HCT116 (cell line): ENCODE measurements at regions not wholly inside any gene's neighbourhood (a gene's known extent, or its start where the extent isn't known, plus 50 kb on each side); places are given as distances from the start of the nearest gene placed in this dataset.

Source experiments
- ATAC-seq: fragments of 200-7000 bp; cut with Tn5 transposase; 2 replicates; pipeline ENCODE4 v1.9.1; 2020; ENCODE audit warnings: mild to moderate bottlenecking, moderate library complexity
- BruUV-seq: library from RNA; stranded (reverse); fragments of 400-500 nt; replicated peaks from 2 replicates; lab custom pipeline; 2021; lab: Mats Ljungman, UMichigan
- CTCF ChIA-PET: fragments of 300-600 bp; sonication (Branson Sonifier 250); formaldehyde crosslinking; loops from one replicate; lab custom pipeline; 2021; ENCODE audit warnings: antibody characterized with exemption; lab: Charles Lee
- POLR2A ChIA-PET: fragments of 300-600, 350-600 bp; sonication (Branson Sonifier 250); formaldehyde crosslinking; loops from one replicate; lab custom pipeline; 2021; ENCODE audit warnings: antibody characterized with exemption; lab: Charles Lee
- RAD21 ChIA-PET, 2 experiments: fragments of 300-600 bp; sonication (Branson Sonifier 250); formaldehyde crosslinking; loops; one replicate each; lab custom pipeline; 2023; ENCODE audit warnings: low total read pairs in 2 of 2; ENCODE audit not compliant: uncharacterized antibody in 2 of 2, unreplicated experiment in 2 of 2, low non-redundant PET in 1 of 2; lab: Charles Lee
- DNase-seq: peaks from one replicate; pipeline ENCODE4 v3.0.0-alpha.2; 2010; ENCODE audit warnings: low read depth, low spot score
- H2AFZ ChIP-seq: fragments of 200-600 bp; shearing (Covaris generic), sonication (generic); 2 replicates; pipeline ENCODE4 v1.6.1; 2017; ENCODE audit warnings: low read depth, mixed run types, mixed read lengths, antibody characterized with exemption, low read length; ENCODE audit not compliant: poor library complexity, severe bottlenecking
- H3K27ac ChIP-seq: 2 replicates; pipeline ENCODE4 v1.5.1; 2012; ENCODE audit warnings: low read depth, low read length
- H3K27me3 ChIP-seq: fragments of 200-600 bp; sonication (generic); 2 replicates; pipeline ENCODE4 v1.6.1; 2016; ENCODE audit warnings: mixed run types, low read length, mixed read lengths; ENCODE audit not compliant: insufficient read depth
- H3K36me3 ChIP-seq, 2 experiments: fragments of 200-500 bp in 1 of 2; fragments of 200-600 bp in 1 of 2; sonication (Bioruptor generic) in 1 of 2; sonication (generic) in 1 of 2; 2 replicates each; pipeline versions ENCODE4 v1.5.1 to v1.6.1; 2014 to 2016; ENCODE audit warnings: low read length in 2 of 2, inconsistent platforms in 1 of 2, mixed read lengths in 1 of 2, mixed run types in 1 of 2; ENCODE audit not compliant: insufficient read depth in 2 of 2, control insufficient read depth in 1 of 2
- H3K4me1 ChIP-seq, 2 experiments: fragments of 200-600 bp in 1 of 2; sonication (generic) in 1 of 2; 2 replicates each; pipeline versions ENCODE4 v1.5.1 to v1.6.1; 2012 to 2017; ENCODE audit warnings: low read length in 2 of 2, inconsistent platforms in 1 of 2, mild to moderate bottlenecking in 1 of 2, mixed read lengths in 1 of 2, mixed run types in 1 of 2, moderate library complexity in 1 of 2; ENCODE audit not compliant: insufficient read depth in 2 of 2, control insufficient read depth in 1 of 2
- H3K4me2 ChIP-seq: fragments of 200-600 bp; sonication (generic); 2 replicates; pipeline ENCODE4 v1.6.1; 2017; ENCODE audit warnings: mixed run types, low read length, mixed read lengths
- H3K4me3 ChIP-seq, 2 experiments: fragments of 200-600 bp in 1 of 2; sonication (generic) in 1 of 2; replicated peaks in 1 of 2; 2 replicates each; pipeline ENCODE4 v1.5.1; 2011 to 2016; ENCODE audit warnings: low read length in 2 of 2, control low read depth in 1 of 2, low read depth in 1 of 2, mild to moderate bottlenecking in 1 of 2, mixed read lengths in 1 of 2, mixed run types in 1 of 2
- H3K79me2 ChIP-seq: fragments of 200-600 bp; sonication (generic); 2 replicates; pipeline ENCODE4 v1.6.1; 2017; ENCODE audit warnings: mild to moderate bottlenecking, mixed run types, low read length, moderate library complexity, mixed read lengths; ENCODE audit not compliant: insufficient read depth
- H3K9ac ChIP-seq: fragments of 200-600 bp; sonication (generic); 2 replicates; pipeline ENCODE4 v1.6.1; 2016; ENCODE audit warnings: low read length, mixed read lengths
- H3K9me2 ChIP-seq: fragments of 200-600 bp; sonication (generic), shearing (Covaris generic); 2 replicates; pipeline ENCODE4 v1.6.1; 2017; ENCODE audit warnings: mixed run types, mild to moderate bottlenecking, moderate library complexity; ENCODE audit not compliant: insufficient read depth
- H3K9me3 ChIP-seq, 2 experiments: fragments of 200-500 bp in 1 of 2; fragments of 200-600 bp in 1 of 2; sonication (Bioruptor generic) in 1 of 2; sonication (generic) in 1 of 2; 2 replicates each; pipeline ENCODE4 v1.6.1; 2014 to 2017; ENCODE audit warnings: low read length in 2 of 2, mixed read lengths in 2 of 2, inconsistent platforms in 1 of 2, low read depth in 1 of 2, mild to moderate bottlenecking in 1 of 2, mixed run types in 1 of 2, moderate library complexity in 1 of 2; ENCODE audit not compliant: control insufficient read depth in 1 of 2, insufficient read depth in 1 of 2
- H4K20me1 ChIP-seq: fragments of 200-600 bp; sonication (generic), shearing (Covaris generic); 2 replicates; pipeline ENCODE4 v1.6.1; 2017; ENCODE audit warnings: mixed run types, mild to moderate bottlenecking, moderate library complexity; ENCODE audit not compliant: insufficient read depth
- CEBPB ChIP-seq: IDR thresholded peaks from 2 replicates; pipeline ENCODE4 v1.6.1; 2012; ENCODE audit warnings: low read depth
- EGR1 ChIP-seq: IDR thresholded peaks from 2 replicates; pipeline ENCODE4 v1.6.1; 2012; ENCODE audit warnings: low read depth
- EZH2 ChIP-seq: fragments of 200-600 bp; sonication (generic); IDR thresholded peaks from 2 replicates; pipeline ENCODE4 v1.6.1; 2017; ENCODE audit warnings: antibody characterized with exemption, mixed run types
- EZH2phosphoT487 ChIP-seq: fragments of 200-600 bp; IDR thresholded peaks from 2 replicates; pipeline ENCODE4 v1.6.1; 2018; ENCODE audit warnings: antibody characterized with exemption, borderline replicate concordance
- FOSL1 ChIP-seq: IDR thresholded peaks from 2 replicates; pipeline ENCODE4 v1.6.1; 2012; ENCODE audit warnings: low read depth
- JUND ChIP-seq: IDR thresholded peaks from 2 replicates; pipeline ENCODE4 v1.6.1; 2012
- POLR2AphosphoS5 ChIP-seq: IDR thresholded peaks from 2 replicates; pipeline ENCODE4 v1.6.1; 2011; ENCODE audit warnings: mild to moderate bottlenecking, low read depth, low read length, moderate library complexity
- RAD21 ChIP-seq: IDR thresholded peaks from 2 replicates; pipeline ENCODE4 v1.6.1; 2012; ENCODE audit warnings: low read depth, mild to moderate bottlenecking
- SIN3A ChIP-seq: IDR thresholded peaks from 2 replicates; pipeline ENCODE4 v1.6.1; 2012; ENCODE audit warnings: low read depth
- SP1 ChIP-seq: IDR thresholded peaks from 2 replicates; pipeline ENCODE4 v1.6.1; 2012; ENCODE audit warnings: low read depth
- YY1 ChIP-seq: IDR thresholded peaks from 2 replicates; pipeline ENCODE4 v1.6.1; 2011; ENCODE audit warnings: low read length, low read depth, moderate library complexity, mild to moderate bottlenecking; ENCODE audit not compliant: insufficient replicate concordance; ENCODE audit errors: extremely low read depth
- ZFX ChIP-seq: fragments of 450-650 bp; IDR thresholded peaks from 2 replicates; pipeline ENCODE4 v1.6.1; 2017
- intact Hi-C: fragments of 100-400 bp; cut with micrococcal nuclease; formaldehyde crosslinking; loops from 2 replicates; pipeline ENCODE4 v1.10.0; 2022
- TF ChIP-seq, protein P1 (sequence below): IDR thresholded peaks from 2 replicates; pipeline ENCODE4 v1.6.1; 2012
- TF ChIP-seq, protein P2 (sequence below), 3 experiments: fragments of 200-600 bp in 1 of 3; sonication (generic) in 1 of 3; IDR thresholded peaks in 2 of 3; conservative IDR thresholded peaks in 1 of 3; 2 replicates each; pipeline ENCODE4 v1.5.1; 2012 to 2017; ENCODE audit warnings: low read depth in 2 of 3, low read length in 2 of 3, antibody characterized with exemption in 1 of 3, borderline replicate concordance in 1 of 3, control low read depth in 1 of 3, mild to moderate bottlenecking in 1 of 3, mixed read lengths in 1 of 3, mixed run types in 1 of 3, moderate library complexity in 1 of 3; ENCODE audit not compliant: insufficient read depth in 1 of 3
- TF ChIP-seq, protein P3 (sequence below): IDR thresholded peaks from 2 replicates; pipeline ENCODE4 v1.6.1; 2012; ENCODE audit warnings: low read depth
- TF ChIP-seq, protein P4 (sequence below): IDR thresholded peaks from 2 replicates; pipeline ENCODE4 v1.6.1; 2011; ENCODE audit warnings: mild to moderate bottlenecking, low read length, moderate library complexity; ENCODE audit not compliant: insufficient replicate concordance; ENCODE audit errors: extremely low read depth

DNA sequence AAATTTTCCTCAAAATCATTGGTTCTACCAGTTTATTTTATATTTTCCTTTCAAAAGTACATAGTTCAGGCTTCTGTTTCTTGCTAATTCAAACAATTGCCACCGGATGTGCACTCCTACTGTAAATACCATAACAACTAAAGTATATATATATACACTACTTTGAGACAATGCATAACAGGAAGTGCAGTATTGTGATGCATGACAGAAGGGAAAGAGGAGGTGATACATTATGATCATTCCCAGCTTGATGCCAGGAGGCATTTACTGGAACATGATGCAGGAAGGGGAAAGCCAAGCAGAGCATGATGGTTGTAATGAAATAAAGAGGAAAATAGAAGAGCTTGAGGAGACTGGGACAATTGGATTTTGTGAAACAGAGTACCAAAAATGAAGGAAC lies 215.2 kb upstream of the NT5C1B start:
- POLR2A ChIA-PET = no interaction called here

More for the DNA sequence above, 215.2 kb upstream of the NT5C1B start:
- Histone ChIP-seq H3K9me3 (no peaks in the 10 kb centered on the region), H3K4me2 (no peak overlapping the region), H3K4me3 (no peak overlapping the region), H3K36me3 (no peaks in the 10 kb centered on the region), H3K27ac (no peak overlapping the region), H2AFZ (no peak overlapping the region), H3K9me2 (no peaks in the 10 kb centered on the region), H3K79me2 (no peaks in the 10 kb centered on the region), H3K27me3 (0 out of 2 replicates have a peak, but pooled peaks cover 4% of the 10 kb centered on the region), H4K20me1 (no peaks in the 10 kb centered on the region), H3K9ac (no peak overlapping the region), H3K4me1 (no peaks in the 10 kb centered on the region)
- no TSS peak for BruUV-seq
- DNase-seq = no peak
- ATAC-seq = no peak
- TF ChIP-seq RAD21 = no peak
- TF ChIP-seq JUND = no peak
- TF ChIP-seq, protein P1, sequence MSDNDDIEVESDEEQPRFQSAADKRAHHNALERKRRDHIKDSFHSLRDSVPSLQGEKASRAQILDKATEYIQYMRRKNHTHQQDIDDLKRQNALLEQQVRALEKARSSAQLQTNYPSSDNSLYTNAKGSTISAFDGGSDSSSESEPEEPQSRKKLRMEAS = no peak
- TF ChIP-seq FOSL1 = no peak
- TF ChIP-seq ZFX = no peak
- TF ChIP-seq, protein P2, sequence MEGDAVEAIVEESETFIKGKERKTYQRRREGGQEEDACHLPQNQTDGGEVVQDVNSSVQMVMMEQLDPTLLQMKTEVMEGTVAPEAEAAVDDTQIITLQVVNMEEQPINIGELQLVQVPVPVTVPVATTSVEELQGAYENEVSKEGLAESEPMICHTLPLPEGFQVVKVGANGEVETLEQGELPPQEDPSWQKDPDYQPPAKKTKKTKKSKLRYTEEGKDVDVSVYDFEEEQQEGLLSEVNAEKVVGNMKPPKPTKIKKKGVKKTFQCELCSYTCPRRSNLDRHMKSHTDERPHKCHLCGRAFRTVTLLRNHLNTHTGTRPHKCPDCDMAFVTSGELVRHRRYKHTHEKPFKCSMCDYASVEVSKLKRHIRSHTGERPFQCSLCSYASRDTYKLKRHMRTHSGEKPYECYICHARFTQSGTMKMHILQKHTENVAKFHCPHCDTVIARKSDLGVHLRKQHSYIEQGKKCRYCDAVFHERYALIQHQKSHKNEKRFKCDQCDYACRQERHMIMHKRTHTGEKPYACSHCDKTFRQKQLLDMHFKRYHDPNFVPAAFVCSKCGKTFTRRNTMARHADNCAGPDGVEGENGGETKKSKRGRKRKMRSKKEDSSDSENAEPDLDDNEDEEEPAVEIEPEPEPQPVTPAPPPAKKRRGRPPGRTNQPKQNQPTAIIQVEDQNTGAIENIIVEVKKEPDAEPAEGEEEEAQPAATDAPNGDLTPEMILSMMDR (IDR thresholded peaks at IDR 0.05 in 2 of 3, conservative IDR thresholded peaks at IDR 0.05 in 1 of 3; ENCODE audit: borderline replicate concordance in 1 of 3, insufficient read depth in 1 of 3, low read depth in 2 of 3, low read length in 2 of 3) = no peak
- no peak for TF ChIP-seq SIN3A
- TF ChIP-seq SP1 = no peak
- TF ChIP-seq, protein P3, sequence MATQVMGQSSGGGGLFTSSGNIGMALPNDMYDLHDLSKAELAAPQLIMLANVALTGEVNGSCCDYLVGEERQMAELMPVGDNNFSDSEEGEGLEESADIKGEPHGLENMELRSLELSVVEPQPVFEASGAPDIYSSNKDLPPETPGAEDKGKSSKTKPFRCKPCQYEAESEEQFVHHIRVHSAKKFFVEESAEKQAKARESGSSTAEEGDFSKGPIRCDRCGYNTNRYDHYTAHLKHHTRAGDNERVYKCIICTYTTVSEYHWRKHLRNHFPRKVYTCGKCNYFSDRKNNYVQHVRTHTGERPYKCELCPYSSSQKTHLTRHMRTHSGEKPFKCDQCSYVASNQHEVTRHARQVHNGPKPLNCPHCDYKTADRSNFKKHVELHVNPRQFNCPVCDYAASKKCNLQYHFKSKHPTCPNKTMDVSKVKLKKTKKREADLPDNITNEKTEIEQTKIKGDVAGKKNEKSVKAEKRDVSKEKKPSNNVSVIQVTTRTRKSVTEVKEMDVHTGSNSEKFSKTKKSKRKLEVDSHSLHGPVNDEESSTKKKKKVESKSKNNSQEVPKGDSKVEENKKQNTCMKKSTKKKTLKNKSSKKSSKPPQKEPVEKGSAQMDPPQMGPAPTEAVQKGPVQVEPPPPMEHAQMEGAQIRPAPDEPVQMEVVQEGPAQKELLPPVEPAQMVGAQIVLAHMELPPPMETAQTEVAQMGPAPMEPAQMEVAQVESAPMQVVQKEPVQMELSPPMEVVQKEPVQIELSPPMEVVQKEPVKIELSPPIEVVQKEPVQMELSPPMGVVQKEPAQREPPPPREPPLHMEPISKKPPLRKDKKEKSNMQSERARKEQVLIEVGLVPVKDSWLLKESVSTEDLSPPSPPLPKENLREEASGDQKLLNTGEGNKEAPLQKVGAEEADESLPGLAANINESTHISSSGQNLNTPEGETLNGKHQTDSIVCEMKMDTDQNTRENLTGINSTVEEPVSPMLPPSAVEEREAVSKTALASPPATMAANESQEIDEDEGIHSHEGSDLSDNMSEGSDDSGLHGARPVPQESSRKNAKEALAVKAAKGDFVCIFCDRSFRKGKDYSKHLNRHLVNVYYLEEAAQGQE = no peak
- TF ChIP-seq EZH2phosphoT487 = no peak
- TF ChIP-seq CEBPB = no peak
- no peak for TF ChIP-seq EZH2
- TF ChIP-seq YY1 = no peak
- TF ChIP-seq, protein P4, sequence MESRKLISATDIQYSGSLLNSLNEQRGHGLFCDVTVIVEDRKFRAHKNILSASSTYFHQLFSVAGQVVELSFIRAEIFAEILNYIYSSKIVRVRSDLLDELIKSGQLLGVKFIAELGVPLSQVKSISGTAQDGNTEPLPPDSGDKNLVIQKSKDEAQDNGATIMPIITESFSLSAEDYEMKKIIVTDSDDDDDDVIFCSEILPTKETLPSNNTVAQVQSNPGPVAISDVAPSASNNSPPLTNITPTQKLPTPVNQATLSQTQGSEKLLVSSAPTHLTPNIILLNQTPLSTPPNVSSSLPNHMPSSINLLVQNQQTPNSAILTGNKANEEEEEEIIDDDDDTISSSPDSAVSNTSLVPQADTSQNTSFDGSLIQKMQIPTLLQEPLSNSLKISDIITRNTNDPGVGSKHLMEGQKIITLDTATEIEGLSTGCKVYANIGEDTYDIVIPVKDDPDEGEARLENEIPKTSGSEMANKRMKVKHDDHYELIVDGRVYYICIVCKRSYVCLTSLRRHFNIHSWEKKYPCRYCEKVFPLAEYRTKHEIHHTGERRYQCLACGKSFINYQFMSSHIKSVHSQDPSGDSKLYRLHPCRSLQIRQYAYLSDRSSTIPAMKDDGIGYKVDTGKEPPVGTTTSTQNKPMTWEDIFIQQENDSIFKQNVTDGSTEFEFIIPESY = no peak
- no peak for TF ChIP-seq POLR2AphosphoS5
- no peak for TF ChIP-seq EGR1
- intact Hi-C loops = no loop called here
- ChIA-PET CTCF (no interaction called here), RAD21 (no interaction called here)
